HG02981 (cell line): ENCODE measurements at regions not wholly inside any gene's neighbourhood (a gene's known extent, or its start where the extent isn't known, plus 50 kb on each side); places are given as distances from the start of the nearest gene placed in this dataset.
A peak's percentile ranks its signal among the peaks of the same experiment; 100 is the strongest.
"Not testable (repeated sequence)": the region's sequence is repeated elsewhere in the genome, so short reads cannot be mapped to it uniquely, and the experiment has no call there.

Experiments
- ATAC-seq: cut with Tn5 transposase; IDR thresholded peaks from one replicate; pipeline ENCODE4 v1.9.1; 2021; ENCODE audit warnings: mild to moderate bottlenecking, moderate library complexity; ENCODE audit not compliant: unreplicated experiment

- ATAC-seq: peak; percentile 95
Observed at GRCh38 chr13:103517066-103517767, 451.0 kb upstream of the SLC10A2 start.

GRCh38 chr13:103516015-103516795 lies 450.0 kb upstream of the SLC10A2 start:
- ATAC-seq: no peak

DNA sequence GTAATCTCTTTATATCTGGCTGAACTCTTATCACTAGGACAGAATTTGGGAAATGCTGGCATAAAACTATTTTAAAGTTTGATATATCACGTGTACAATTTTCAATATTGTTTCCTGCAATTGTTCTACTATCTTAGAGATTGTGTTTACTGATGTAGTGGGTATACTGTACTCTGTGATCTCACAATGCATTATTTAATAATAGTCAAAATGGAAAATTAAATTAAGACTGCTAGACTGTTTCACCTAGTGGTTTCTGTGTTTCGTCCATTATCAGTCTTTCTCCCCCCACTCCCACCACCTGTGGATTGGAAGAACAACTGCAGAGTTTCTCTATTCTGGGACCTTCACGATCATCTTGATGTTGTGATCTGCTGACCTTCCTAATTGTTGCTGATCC lies 449.2 kb upstream of the SLC10A2 start:
- ATAC-seq: no peak

- ATAC-seq: no peak
Observed at GRCh38 chr13:103514619-103515018, 448.4 kb upstream of the SLC10A2 start.

- no peak for ATAC-seq
Observed at GRCh38 chr13:103514188-103514587, 448.0 kb upstream of the SLC10A2 start.

GRCh38 chr13:103510007-103510535 lies 443.9 kb upstream of the SLC10A2 start:
- no peak for ATAC-seq

DNA sequence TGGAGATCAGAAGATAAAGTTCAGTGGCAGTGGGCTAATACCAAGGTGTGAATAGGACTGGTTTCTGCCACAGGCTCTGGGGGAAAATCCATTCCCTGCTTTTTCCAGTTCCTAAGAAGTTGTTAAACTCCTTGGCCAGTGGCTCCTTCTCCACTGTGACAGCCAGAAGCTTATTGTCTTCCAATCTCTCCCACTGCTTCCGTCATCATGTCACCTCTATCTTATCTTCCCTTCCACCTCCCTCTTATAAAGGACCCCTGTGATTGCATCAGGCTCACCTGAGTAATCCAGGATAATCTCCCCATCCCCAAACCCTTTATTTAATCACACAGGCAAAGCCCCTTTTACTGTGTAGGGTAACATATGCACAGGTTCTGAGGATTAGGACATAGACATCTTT lies 431.2 kb upstream of the SLC10A2 start:
- ATAC-seq: no peak

- ATAC-seq: no peak
Observed at GRCh38 chr13:103487841-103488240, 421.6 kb upstream of the SLC10A2 start.

DNA sequence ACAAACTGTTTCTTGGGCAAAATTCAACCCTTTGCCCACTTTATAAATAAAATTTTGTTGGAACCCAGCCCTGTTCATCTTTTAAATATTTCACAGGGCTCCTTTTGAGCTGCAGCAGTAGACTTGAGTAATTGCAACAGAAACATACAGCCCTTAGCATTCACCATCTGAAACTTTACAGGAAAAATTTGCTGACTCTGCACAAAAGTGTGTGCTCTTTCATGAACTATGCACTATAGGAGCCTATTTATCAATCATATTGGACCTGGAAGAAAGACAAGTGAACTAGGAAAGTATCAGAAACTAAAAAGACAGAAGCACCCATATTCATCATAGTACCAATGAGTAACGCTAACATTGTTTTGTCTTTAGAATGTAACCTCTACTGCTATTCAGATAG lies 406.9 kb upstream of the SLC10A2 start:
- ATAC-seq: no peak

DNA sequence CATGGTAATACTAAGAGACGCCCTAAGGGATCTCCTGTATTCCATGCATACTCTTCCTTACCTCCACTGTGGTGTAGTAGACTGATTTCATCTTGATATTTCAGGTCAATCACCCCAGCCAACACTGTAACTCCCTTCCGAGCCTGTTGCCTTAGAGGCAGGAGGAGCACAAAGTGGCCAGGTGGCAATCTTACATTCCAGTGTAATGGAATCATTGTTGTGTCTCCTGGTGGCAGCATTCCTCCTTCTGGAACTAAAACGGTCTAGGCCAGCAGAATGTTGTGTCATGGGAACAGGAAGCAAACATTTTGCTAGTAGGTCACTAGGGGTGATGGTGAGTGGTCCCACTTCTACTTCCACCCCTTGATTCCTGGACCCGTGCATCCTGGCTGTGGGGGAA lies 405.7 kb upstream of the SLC10A2 start:
- no peak for ATAC-seq

- no peak for ATAC-seq
Observed at GRCh38 chr13:103469771-103470170, 403.6 kb upstream of the SLC10A2 start.

GRCh38 chr13:103466761-103467160 lies 400.5 kb upstream of the SLC10A2 start:
- ATAC-seq: no peak

DNA sequence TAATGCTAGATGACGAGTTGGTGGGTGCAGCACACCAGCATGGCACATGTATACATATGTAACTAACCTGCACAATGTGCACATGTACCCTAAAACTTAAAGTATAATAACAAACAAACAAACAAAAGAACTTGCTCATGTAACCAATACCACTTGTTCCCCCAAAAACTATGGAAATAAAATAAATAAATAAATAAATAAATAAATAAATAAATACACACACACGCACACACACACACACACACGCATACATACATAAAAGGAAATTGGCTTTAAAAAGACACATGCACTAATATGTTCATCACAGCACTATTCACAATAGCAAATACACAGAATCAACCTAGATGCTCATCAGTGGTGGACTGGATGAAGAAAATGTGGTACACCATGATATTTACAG lies 394.0 kb upstream of the SLC10A2 start:
- ATAC-seq: not testable (repeated sequence)

DNA sequence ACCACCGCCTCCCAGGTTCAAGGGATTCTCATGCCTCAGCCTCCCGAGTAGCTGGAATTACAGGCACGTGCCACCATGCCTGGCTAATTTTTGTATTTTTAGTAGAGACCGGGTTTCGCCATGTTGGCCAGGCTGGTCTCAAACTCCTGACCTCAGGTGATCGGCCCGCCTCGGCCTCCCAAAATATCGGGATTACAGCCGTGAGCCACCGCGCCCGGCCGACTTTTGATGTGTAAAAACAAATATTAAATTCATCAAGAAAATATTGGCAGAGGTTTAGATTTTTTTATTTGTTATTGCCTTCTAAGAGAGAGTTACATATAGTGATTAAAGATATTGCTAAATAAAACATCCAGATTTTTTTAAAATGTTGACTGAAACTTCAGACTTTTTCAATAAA lies 390.8 kb upstream of the SLC10A2 start:
- ATAC-seq: not testable (repeated sequence)

DNA sequence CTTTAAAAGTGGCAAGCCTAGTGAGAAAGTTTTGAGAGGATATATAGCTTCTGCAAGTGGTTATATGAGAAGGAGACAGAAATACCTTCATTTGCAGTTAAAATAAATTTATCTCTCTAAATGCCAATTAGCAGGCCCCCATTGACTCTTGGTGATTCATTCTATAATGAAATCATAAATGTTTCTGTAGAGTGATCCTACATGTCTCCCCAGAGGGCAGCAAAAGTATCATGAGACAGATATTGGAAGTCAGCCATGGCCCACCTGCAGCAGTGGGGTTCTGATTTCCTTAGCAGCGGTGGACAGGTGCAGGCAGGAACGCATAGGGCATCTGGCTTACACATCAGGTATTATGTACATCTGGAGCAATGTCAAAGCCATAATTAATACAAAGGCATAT lies 385.4 kb upstream of the SLC10A2 start:
- no peak for ATAC-seq

- ATAC-seq: no peak
Observed at GRCh38 chr13:103443604-103444003, 377.4 kb upstream of the SLC10A2 start.

GRCh38 chr13:103437651-103438050 lies 371.4 kb upstream of the SLC10A2 start:
- no peak for ATAC-seq

DNA sequence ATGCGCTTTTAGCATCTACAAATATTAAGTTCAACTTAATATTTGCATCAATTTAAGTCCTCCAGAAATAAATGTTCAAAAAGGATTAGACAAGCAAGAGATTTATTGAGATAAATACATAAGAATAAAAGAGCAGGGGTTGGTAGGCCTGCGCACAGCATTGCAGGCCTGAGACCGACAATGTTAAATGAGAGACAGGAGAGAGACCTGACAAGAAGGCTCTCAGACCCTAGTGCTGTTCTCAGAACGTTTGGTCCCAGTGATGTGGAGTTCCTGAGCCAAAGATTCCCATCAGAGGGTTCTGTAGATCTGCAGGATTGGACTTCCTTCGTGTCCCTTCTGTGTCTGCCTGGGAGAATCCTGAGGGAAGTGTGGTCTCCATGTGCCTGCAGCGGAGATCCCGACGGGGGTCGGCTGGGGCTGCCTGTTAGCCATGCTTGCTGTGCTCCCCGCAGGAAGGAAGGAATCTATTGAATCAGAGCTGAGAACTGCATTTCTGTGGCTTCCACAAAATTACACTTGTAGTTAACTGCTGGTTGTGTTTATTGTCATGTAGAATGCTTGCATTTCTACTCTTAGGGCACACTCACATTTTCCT lies 369.9 kb upstream of the SLC10A2 start:
- ATAC-seq: no peak

DNA sequence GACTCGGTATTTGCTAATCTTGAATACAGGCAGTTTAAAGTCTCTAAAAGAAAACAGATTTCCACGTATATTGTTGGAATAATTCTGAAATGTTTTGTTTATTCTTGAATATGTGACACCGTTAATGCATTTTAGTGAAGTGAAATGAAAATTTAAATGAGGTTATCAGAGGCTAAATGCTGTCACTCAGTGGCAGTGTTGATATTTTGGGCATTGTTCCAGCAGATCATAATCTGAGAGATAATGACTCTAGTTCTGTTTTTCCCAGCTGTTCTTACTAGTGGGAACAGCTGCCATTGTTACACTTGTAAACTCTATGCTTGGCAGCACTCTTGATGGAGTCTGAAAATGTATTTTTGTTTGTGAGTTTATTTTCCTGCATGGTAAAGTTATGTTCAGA lies 365.6 kb upstream of the SLC10A2 start:
- ATAC-seq: no peak

GRCh38 chr13:103430368-103430767 lies 364.2 kb upstream of the SLC10A2 start:
- no peak for ATAC-seq

- ATAC-seq: no peak
Observed at GRCh38 chr13:103410002-103410401, 343.8 kb upstream of the SLC10A2 start.

- ATAC-seq: no peak
Observed at GRCh38 chr13:103406967-103407366, 340.8 kb upstream of the SLC10A2 start.
